ENCODE measurements at regions not wholly inside any gene's neighbourhood (a gene's known extent, or its start where the extent isn't known, plus 50 kb on each side); places are given as distances from the start of the nearest gene placed in this dataset.

GRCh38 chr11:76256448-76256847 is 50.1 kb upstream of the WNT11 start:
- H3K9me3 Mint-ChIP-seq = peaks cover 2% of the 10 kb centered on the region
- peaks cover 2% of the 10 kb centered on the region for H3K36me3 Mint-ChIP-seq
- ChIA-PET CTCF (no interaction called here), POLR2A (no interaction called here)
- no peaks in the 10 kb centered on the region for H3K4me1 Mint-ChIP-seq (ENCODE audit: low read depth)
- H3K27ac Mint-ChIP-seq = no peak overlapping the region
- DNase-seq = no peak
- intact Hi-C loops (cut with micrococcal nuclease) = no loop called here
- peaks cover 3% of the 10 kb centered on the region for H3K27me3 Mint-ChIP-seq
- no peak overlapping the region for H3K4me3 Mint-ChIP-seq
